A673 (cell line): ENCODE measurements at regions not wholly inside any gene's neighbourhood (a gene's known extent, or its start where the extent isn't known, plus 50 kb on each side); places are given as distances from the start of the nearest gene placed in this dataset.

ENCODE experiments used
- CTCF ChIP-seq: fragments of 300-800, 200-600 bp; sonication (generic); conservative IDR thresholded peaks from 2 replicates; pipeline ENCODE4 v1.5.1; 2017; ENCODE audit warnings: low read depth, mild to moderate bottlenecking, antibody characterized with exemption, low read length, moderate library complexity, mixed read lengths
- EZH2 ChIP-seq: fragments of 200-600 bp; sonication (generic); IDR thresholded peaks from 2 replicates; pipeline ENCODE4 v1.6.1; 2017; ENCODE audit warnings: borderline replicate concordance, low read depth, mild to moderate bottlenecking, mixed read lengths, antibody characterized with exemption, low read length; ENCODE audit not compliant: poor library complexity, severe bottlenecking

GRCh38 chr10:90193240-90193985 is 492.0 kb downstream of the KIF20B start:
- no peak for TF ChIP-seq CTCF
- TF ChIP-seq EZH2: no peak
